A549 (cell line): ENCODE measurements at regions not wholly inside any gene's neighbourhood (a gene's known extent, or its start where the extent isn't known, plus 50 kb on each side); places are given as distances from the start of the nearest gene placed in this dataset.

ENCODE experiments used
- ATAC-seq, 2 experiments: fragments of 200-7000 bp in 1 of 2; fragments of >200 bp in 1 of 2; cut with Nextera tagmentation in 1 of 2; cut with Tn5 transposase in 1 of 2; 3 replicates each; pipeline versions ENCODE4 v1.8.0 to v1.9.1; 2018 to 2020; ENCODE audit warnings: mild to moderate bottlenecking in 1 of 2, moderate library complexity in 1 of 2
- CTCF ChIA-PET: fragments of 300-600 bp; sonication (Branson Sonifier 250); formaldehyde crosslinking; extraction: SDS; loops from one replicate; lab custom pipeline; 2021; ENCODE audit warnings: antibody characterized with exemption, inconsistent platforms; lab: Yijun Ruan, JAX
- POLR2A ChIA-PET: fragments of 350-600 bp; formaldehyde crosslinking; extraction: SDS; loops from one replicate; lab custom pipeline; 2021; ENCODE audit warnings: antibody characterized with exemption, inconsistent platforms; lab: Yijun Ruan, JAX
- DNase-seq, 2 experiments: peaks; one replicate each; pipeline versions ENCODE4 v3.0.0 to v3.0.0-alpha.2; 2011 to 2016; ENCODE audit warnings: low read depth in 1 of 2, low spot score in 1 of 2
- FAIRE-seq: peaks from 2 replicates; lab custom pipeline; 2011; peaks lifted over from hg19 to GRCh38; lab: Jason Lieb, UNC
- H3K27ac ChIP-seq, 2 experiments: fragments of >200 bp; sonication (Bioruptor Twin); formaldehyde crosslinking; 3 replicates each; pipeline ENCODE4 v1.5.1; 2016 to 2017
- H3K4me1 ChIP-seq: fragments of >200 bp; sonication (Bioruptor Twin); formaldehyde crosslinking; 3 replicates; pipeline ENCODE4 v1.6.1; 2016
- H3K4me2 ChIP-seq: fragments of >200 bp; sonication (Bioruptor Twin); formaldehyde crosslinking; 3 replicates; pipeline ENCODE4 v1.6.1; 2016
- H3K4me3 ChIP-seq: fragments of >200 bp; sonication (Bioruptor Twin); formaldehyde crosslinking; 3 replicates; pipeline ENCODE4 v1.5.1; 2016
- H3K9me3 ChIP-seq: fragments of >200 bp; sonication (Bioruptor Twin); formaldehyde crosslinking; 3 replicates; pipeline ENCODE4 v1.6.1; 2016
- CBX2 ChIP-seq: fragments of 200-600 bp; sonication (generic); IDR thresholded peaks from 2 replicates; pipeline ENCODE4 v1.6.1; 2016; ENCODE audit warnings: low read depth, mild to moderate bottlenecking, borderline replicate concordance
- CHD2 ChIP-seq: fragments of 150-350 bp; IDR thresholded peaks from 2 replicates; pipeline ENCODE4 v1.6.1; 2014; ENCODE audit warnings: low read length; ENCODE audit not compliant: partially characterized antibody
- ESRRA ChIP-seq: fragments of 150-350 bp; IDR thresholded peaks from 2 replicates; pipeline ENCODE4 v1.6.1; 2014; ENCODE audit warnings: mild to moderate bottlenecking, low read length, borderline replicate concordance
- FOSB ChIP-seq: fragments of 250-450 bp; sonication (Bioruptor Pico); IDR thresholded peaks from 2 replicates; pipeline ENCODE4 v1.5.0; 2020; ENCODE audit warnings: mild to moderate bottlenecking, moderate library complexity
- FOSL2 ChIP-seq, 2 experiments: fragments of 450-650 bp in 1 of 2; fragments of >200 bp in 1 of 2; sonication (Bioruptor Twin) in 1 of 2; formaldehyde crosslinking; IDR thresholded peaks; 2 replicates each; pipeline versions ENCODE4 v1.5.0 to v1.6.1; 2016 to 2020; ENCODE audit warnings: mild to moderate bottlenecking in 1 of 2, moderate library complexity in 1 of 2
- FOXS1 ChIP-seq: fragments of 250-450 bp; sonication (Bioruptor Pico); IDR thresholded peaks from 2 replicates; pipeline ENCODE4 v1.5.0; 2020; ENCODE audit warnings: mild to moderate bottlenecking, moderate library complexity
- GATA3 ChIP-seq: IDR thresholded peaks from 2 replicates; pipeline ENCODE4 v1.6.1; 2012; ENCODE audit warnings: borderline replicate concordance
- HOXB5 ChIP-seq: fragments of 250-450 bp; sonication (Bioruptor Pico); IDR thresholded peaks from 2 replicates; pipeline ENCODE4 v1.5.0; 2020; ENCODE audit warnings: mild to moderate bottlenecking, moderate library complexity
- JUN ChIP-seq, 2 experiments: fragments of >200 bp; sonication (Bioruptor Twin); formaldehyde crosslinking; IDR thresholded peaks; 2 replicates in 1 of 2; 3 replicates in 1 of 2; pipeline ENCODE4 v1.6.1; 2016 to 2017
- JUNB ChIP-seq: fragments of >200 bp; sonication (Bioruptor Twin); formaldehyde crosslinking; IDR thresholded peaks from 2 replicates; pipeline ENCODE4 v1.6.1; 2016
- KDM1A ChIP-seq: fragments of 200-600 bp; sonication (generic); IDR thresholded peaks from 2 replicates; pipeline ENCODE4 v1.6.1; 2016; ENCODE audit warnings: low read depth, mild to moderate bottlenecking
- NFE2L2 ChIP-seq: fragments of 150-350 bp; conservative IDR thresholded peaks from 2 replicates; pipeline ENCODE4 v1.6.1; 2014; ENCODE audit warnings: low read length
- NPAS2 ChIP-seq: fragments of 250-450 bp; sonication (Bioruptor Pico); IDR thresholded peaks from 2 replicates; pipeline ENCODE4 v1.8.0; 2022; ENCODE audit warnings: mild to moderate bottlenecking, moderate library complexity, borderline replicate concordance
- PHF8 ChIP-seq: fragments of 200-600 bp; sonication (generic); IDR thresholded peaks from 2 replicates; pipeline ENCODE4 v1.6.1; 2016; ENCODE audit warnings: low read depth, mild to moderate bottlenecking, antibody characterized with exemption, moderate library complexity, borderline replicate concordance
- POLR2A ChIP-seq: IDR thresholded peaks from 2 replicates; pipeline ENCODE4 v1.6.1; 2012; ENCODE audit warnings: mild to moderate bottlenecking, low read length
- POLR2AphosphoS2 ChIP-seq: conservative IDR thresholded peaks from 2 replicates; pipeline ENCODE4 v1.6.1; 2012; ENCODE audit warnings: low read length, improper control_type of control experiment, inconsistent platforms
- RAD21 ChIP-seq, 2 experiments: fragments of >200 bp in 1 of 2; sonication (Bioruptor Twin) in 1 of 2; formaldehyde crosslinking in 1 of 2; IDR thresholded peaks in 1 of 2; conservative IDR thresholded peaks in 1 of 2; 2 replicates in 1 of 2; 3 replicates in 1 of 2; pipeline ENCODE4 v1.6.1; 2012 to 2018; ENCODE audit warnings: inconsistent platforms in 1 of 2
- RFX5 ChIP-seq: fragments of 450-650 bp; IDR thresholded peaks from 2 replicates; pipeline ENCODE4 v1.7.1; 2014; ENCODE audit warnings: antibody characterized with exemption, mild to moderate bottlenecking, moderate library complexity
- ZC3H11A ChIP-seq: fragments of 450-650 bp; IDR thresholded peaks from 2 replicates; pipeline ENCODE4 v1.6.1; 2014; ENCODE audit warnings: antibody characterized with exemption, mild to moderate bottlenecking
- ZFP36 ChIP-seq: fragments of 450-650 bp; IDR thresholded peaks from 2 replicates; pipeline ENCODE4 v1.6.1; 2014; ENCODE audit warnings: borderline replicate concordance; ENCODE audit not compliant: partially characterized antibody
- ZNF302 ChIP-seq: fragments of 250-450 bp; sonication (Bioruptor Pico); IDR thresholded peaks from 2 replicates; pipeline ENCODE4 v1.9.0; 2021; ENCODE audit warnings: inconsistent platforms, mild to moderate bottlenecking, moderate library complexity
- ZSCAN20 ChIP-seq: fragments of 250-450 bp; sonication (Bioruptor Pico); IDR thresholded peaks from 2 replicates; pipeline ENCODE4 v1.8.0; 2022; ENCODE audit warnings: mild to moderate bottlenecking, moderate library complexity
- WGBS: methylation state at CpG from one replicate; pipeline ENCODE4 v1.1.6; 2017; ENCODE audit errors: missing lambda C conversion rate; 5-methylcytosine and 5-hydroxymethylcytosine counted together
- TF ChIP-seq, protein P1 (sequence below): IDR thresholded peaks from 2 replicates; pipeline ENCODE4 v1.6.1; 2012
- TF ChIP-seq, protein P2 (sequence below): fragments of >200 bp; sonication (Bioruptor Twin); formaldehyde crosslinking; IDR thresholded peaks from 3 replicates; pipeline ENCODE4 v1.6.1; 2016
- TF ChIP-seq, protein P3 (sequence below): fragments of 250-450 bp; sonication (Bioruptor Pico); IDR thresholded peaks from 2 replicates; pipeline ENCODE4 v1.5.0; 2021; ENCODE audit warnings: mild to moderate bottlenecking, moderate library complexity, borderline replicate concordance
- TF ChIP-seq, protein P4 (sequence below): fragments of >200 bp; sonication (Bioruptor Twin); formaldehyde crosslinking; IDR thresholded peaks from 3 replicates; pipeline ENCODE4 v1.5.1; 2016
- TF ChIP-seq, protein P5 (sequence below): fragments of 200-600 bp; sonication (generic); IDR thresholded peaks from 2 replicates; pipeline ENCODE4 v1.6.1; 2016; ENCODE audit warnings: antibody characterized with exemption, mild to moderate bottlenecking, moderate library complexity

DNA sequence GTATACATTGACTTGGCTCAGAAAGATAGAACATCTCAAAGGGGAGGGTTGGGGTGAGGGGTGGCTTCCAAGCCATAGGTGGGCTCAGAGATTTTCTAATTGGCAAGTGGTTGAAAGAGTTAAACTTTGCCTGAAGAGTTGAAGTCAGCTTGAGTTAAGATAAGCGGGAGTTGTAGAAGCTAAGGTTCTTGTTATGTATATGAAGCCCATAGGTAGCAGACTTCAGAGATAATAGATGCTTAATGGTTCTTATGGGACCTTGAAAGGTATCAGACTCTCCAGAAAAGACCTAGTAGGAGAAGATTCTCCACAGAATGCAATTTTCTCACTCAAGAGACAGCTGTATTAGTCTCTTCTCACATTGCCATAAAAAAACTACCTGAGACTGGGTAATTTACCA lies 599.1 kb upstream of the CPEB2 start:
- Histone ChIP-seq H3K4me3 (no peak overlapping the region), H3K27ac (no peak overlapping the region), H3K4me2 (no peak overlapping the region), H3K9me3 (no peaks in the 10 kb centered on the region), H3K4me1 (no peaks in the 10 kb centered on the region)
- FAIRE-seq (no peak), DNase-seq (no peak), ATAC-seq (no peak)
- no peak for TF ChIP-seq FOXS1 (CRISPR knock-in tag)
- TF ChIP-seq, protein P1, sequence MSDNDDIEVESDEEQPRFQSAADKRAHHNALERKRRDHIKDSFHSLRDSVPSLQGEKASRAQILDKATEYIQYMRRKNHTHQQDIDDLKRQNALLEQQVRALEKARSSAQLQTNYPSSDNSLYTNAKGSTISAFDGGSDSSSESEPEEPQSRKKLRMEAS: no peak
- no peak for TF ChIP-seq POLR2AphosphoS2
- TF ChIP-seq ESRRA: no peak
- TF ChIP-seq JUN (IDR thresholded peaks at IDR 0.05): no peak
- TF ChIP-seq ZFP36: no peak
- ChIA-PET POLR2A (no interaction called here), CTCF (no interaction called here)
- WGBS: 96% methylated on average over 1 of the region's 1 CpG

DNA sequence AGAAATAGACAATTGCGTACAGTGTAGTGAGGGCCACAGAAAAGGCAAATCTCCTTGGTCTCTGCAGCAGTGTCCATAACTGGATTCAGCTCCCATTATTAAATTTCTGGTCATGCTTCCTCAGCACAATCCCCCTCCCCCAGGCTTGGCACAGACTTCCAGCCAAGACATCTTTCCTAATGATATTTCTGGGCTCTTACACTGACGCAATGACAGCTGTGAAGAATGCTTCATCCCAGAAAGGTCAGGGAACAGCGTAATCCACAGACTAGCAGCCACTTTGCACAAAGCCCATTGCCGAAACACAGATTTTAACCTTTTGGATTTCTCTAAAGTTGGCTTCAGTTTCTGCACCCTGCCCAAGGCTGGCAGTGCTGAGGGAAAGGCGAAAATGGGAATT lies 597.6 kb upstream of the CPEB2 start:
- no peaks in the 10 kb centered on the region for H3K9me3 ChIP-seq
- no peak for FAIRE-seq
- H3K4me3 ChIP-seq: no peak overlapping the region
- POLR2A ChIA-PET: no interaction called here
- DNase-seq: no peak
- 91% methylated on average over 5 of the region's 5 CpGs for WGBS
- no peak overlapping the region for H3K27ac ChIP-seq
- no peak overlapping the region for H3K4me2 ChIP-seq
- no peak for ATAC-seq
- H3K4me1 ChIP-seq: no peaks in the 10 kb centered on the region
- CTCF ChIA-PET: no interaction called here
- TF ChIP-seq NFE2L2 (no peak), RFX5 (no peak), ESRRA (no peak), FOSB (CRISPR knock-in tag) (no peak), KDM1A (no peak), CBX2 (no peak), PHF8 (no peak), RAD21 (conservative IDR thresholded peaks at IDR 0.05 in 1 of 2, IDR thresholded peaks at IDR 0.05 in 1 of 2) (no peak), POLR2A (no peak), FOSL2 (IDR thresholded peaks at IDR 0.05) (no peak), FOSL2 (CRISPR knock-in tag; IDR thresholded peaks at IDR 0.05) (no peak), NPAS2 (no peak), ZNF302 (no peak), ZSCAN20 (CRISPR knock-in tag) (no peak), ZC3H11A (no peak)
- TF ChIP-seq, protein P2, sequence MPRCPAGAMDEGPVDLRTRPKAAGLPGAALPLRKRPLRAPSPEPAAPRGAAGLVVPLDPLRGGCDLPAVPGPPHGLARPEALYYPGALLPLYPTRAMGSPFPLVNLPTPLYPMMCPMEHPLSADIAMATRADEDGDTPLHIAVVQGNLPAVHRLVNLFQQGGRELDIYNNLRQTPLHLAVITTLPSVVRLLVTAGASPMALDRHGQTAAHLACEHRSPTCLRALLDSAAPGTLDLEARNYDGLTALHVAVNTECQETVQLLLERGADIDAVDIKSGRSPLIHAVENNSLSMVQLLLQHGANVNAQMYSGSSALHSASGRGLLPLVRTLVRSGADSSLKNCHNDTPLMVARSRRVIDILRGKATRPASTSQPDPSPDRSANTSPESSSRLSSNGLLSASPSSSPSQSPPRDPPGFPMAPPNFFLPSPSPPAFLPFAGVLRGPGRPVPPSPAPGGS: no peak
- TF ChIP-seq, protein P3, sequence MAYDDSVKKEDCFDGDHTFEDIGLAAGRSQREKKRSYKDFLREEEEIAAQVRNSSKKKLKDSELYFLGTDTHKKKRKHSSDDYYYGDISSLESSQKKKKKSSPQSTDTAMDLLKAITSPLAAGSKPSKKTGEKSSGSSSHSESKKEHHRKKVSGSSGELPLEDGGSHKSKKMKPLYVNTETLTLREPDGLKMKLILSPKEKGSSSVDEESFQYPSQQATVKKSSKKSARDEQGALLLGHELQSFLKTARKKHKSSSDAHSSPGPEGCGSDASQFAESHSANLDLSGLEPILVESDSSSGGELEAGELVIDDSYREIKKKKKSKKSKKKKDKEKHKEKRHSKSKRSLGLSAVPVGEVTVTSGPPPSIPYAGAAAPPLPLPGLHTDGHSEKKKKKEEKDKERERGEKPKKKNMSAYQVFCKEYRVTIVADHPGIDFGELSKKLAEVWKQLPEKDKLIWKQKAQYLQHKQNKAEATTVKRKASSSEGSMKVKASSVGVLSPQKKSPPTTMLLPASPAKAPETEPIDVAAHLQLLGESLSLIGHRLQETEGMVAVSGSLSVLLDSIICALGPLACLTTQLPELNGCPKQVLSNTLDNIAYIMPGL (CRISPR knock-in tag): no peak

DNA sequence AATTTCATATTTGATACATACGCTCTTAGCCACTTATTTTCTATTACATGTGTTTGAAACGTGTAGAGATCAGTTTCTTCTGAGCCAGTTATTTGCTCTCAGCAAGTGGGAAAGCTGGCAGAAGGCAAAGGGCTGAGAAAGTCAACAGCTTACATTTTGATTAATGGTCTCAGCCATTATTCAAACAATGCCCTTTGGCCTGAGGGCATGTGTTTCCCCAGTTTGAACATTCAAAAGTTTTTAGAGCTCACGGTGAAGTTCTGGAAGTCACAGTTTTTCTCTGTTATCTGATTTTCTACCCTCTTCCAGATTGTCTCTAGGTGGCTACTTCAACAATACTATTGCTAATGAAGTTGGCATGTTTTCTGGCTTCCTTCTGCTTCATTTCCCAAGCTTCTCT lies 591.8 kb upstream of the CPEB2 start:
- ATAC-seq (no peak), FAIRE-seq (no peak), DNase-seq (peak in 1 of 2 experiments; percentile 9)
- Histone ChIP-seq H3K4me3 (no peak overlapping the region), H3K4me1 (peaks cover 6% of the 10 kb centered on the region; the same call in 1 of the 3 replicates), H3K9me3 (no peaks in the 10 kb centered on the region), H3K27ac (no peak overlapping the region), H3K4me2 (0 out of 3 replicates have a peak overlapping the region, but pooled peaks have one; percentile 25)
- POLR2A ChIA-PET: no interaction called here
- CTCF ChIA-PET: no interaction called here
- WGBS: 20% methylated on average over 3 of the region's 3 CpGs
- TF ChIP-seq FOSL2 (IDR thresholded peaks at IDR 0.05): no peak
- no peak for TF ChIP-seq FOSL2 (CRISPR knock-in tag; IDR thresholded peaks at IDR 0.05)
- TF ChIP-seq, protein P4, sequence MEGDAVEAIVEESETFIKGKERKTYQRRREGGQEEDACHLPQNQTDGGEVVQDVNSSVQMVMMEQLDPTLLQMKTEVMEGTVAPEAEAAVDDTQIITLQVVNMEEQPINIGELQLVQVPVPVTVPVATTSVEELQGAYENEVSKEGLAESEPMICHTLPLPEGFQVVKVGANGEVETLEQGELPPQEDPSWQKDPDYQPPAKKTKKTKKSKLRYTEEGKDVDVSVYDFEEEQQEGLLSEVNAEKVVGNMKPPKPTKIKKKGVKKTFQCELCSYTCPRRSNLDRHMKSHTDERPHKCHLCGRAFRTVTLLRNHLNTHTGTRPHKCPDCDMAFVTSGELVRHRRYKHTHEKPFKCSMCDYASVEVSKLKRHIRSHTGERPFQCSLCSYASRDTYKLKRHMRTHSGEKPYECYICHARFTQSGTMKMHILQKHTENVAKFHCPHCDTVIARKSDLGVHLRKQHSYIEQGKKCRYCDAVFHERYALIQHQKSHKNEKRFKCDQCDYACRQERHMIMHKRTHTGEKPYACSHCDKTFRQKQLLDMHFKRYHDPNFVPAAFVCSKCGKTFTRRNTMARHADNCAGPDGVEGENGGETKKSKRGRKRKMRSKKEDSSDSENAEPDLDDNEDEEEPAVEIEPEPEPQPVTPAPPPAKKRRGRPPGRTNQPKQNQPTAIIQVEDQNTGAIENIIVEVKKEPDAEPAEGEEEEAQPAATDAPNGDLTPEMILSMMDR: no peak
- no peak for TF ChIP-seq HOXB5
- no peak for TF ChIP-seq POLR2AphosphoS2
- TF ChIP-seq, protein P5, sequence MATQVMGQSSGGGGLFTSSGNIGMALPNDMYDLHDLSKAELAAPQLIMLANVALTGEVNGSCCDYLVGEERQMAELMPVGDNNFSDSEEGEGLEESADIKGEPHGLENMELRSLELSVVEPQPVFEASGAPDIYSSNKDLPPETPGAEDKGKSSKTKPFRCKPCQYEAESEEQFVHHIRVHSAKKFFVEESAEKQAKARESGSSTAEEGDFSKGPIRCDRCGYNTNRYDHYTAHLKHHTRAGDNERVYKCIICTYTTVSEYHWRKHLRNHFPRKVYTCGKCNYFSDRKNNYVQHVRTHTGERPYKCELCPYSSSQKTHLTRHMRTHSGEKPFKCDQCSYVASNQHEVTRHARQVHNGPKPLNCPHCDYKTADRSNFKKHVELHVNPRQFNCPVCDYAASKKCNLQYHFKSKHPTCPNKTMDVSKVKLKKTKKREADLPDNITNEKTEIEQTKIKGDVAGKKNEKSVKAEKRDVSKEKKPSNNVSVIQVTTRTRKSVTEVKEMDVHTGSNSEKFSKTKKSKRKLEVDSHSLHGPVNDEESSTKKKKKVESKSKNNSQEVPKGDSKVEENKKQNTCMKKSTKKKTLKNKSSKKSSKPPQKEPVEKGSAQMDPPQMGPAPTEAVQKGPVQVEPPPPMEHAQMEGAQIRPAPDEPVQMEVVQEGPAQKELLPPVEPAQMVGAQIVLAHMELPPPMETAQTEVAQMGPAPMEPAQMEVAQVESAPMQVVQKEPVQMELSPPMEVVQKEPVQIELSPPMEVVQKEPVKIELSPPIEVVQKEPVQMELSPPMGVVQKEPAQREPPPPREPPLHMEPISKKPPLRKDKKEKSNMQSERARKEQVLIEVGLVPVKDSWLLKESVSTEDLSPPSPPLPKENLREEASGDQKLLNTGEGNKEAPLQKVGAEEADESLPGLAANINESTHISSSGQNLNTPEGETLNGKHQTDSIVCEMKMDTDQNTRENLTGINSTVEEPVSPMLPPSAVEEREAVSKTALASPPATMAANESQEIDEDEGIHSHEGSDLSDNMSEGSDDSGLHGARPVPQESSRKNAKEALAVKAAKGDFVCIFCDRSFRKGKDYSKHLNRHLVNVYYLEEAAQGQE: no peak
- TF ChIP-seq JUN (IDR thresholded peaks at IDR 0.05): no peak
- no peak for TF ChIP-seq ESRRA
- no peak for TF ChIP-seq JUNB
- no peak for TF ChIP-seq CHD2
- no peak for TF ChIP-seq GATA3
